Activated CD8-positive, alpha-beta T cell treated with anti-CD3 and anti-CD28 coated beads for 36 hours (primary cell): ENCODE measurements at regions not wholly inside any gene's neighbourhood (a gene's known extent, or its start where the extent isn't known, plus 50 kb on each side); places are given as distances from the start of the nearest gene placed in this dataset.

ENCODE experiments used
- ATAC-seq: fragments of 200-7000 bp; cut with Tn5 transposase; one replicate; pipeline ENCODE4 v1.10.0; 2021; ENCODE audit warnings: mild to moderate bottlenecking, moderate library complexity
- CTCF ChIA-PET: fragments of 350-600 bp; sonication (Branson Sonifier 250); formaldehyde crosslinking; loops from one replicate; lab custom pipeline; 2021; ENCODE audit warnings: antibody characterized with exemption; lab: Charles Lee
- POLR2A ChIA-PET: fragments of 350-600 bp; sonication (Branson Sonifier 250); formaldehyde crosslinking; loops from one replicate; lab custom pipeline; 2021; ENCODE audit warnings: antibody characterized with exemption; lab: Charles Lee
- DNase-seq: peaks from one replicate; pipeline ENCODE4 v3.0.0-alpha.2; 2020
- H3K27ac Mint-ChIP-seq: one replicate; pipeline ENCODE4 v1.8.0; 2021; ENCODE audit warnings: mild to moderate bottlenecking, mixed read lengths
- H3K27me3 Mint-ChIP-seq: one replicate; pipeline ENCODE4 v1.8.0; 2021; ENCODE audit warnings: mixed read lengths
- H3K36me3 Mint-ChIP-seq: one replicate; pipeline ENCODE4 v1.8.0; 2021; ENCODE audit warnings: low read depth, mixed read lengths
- H3K4me1 Mint-ChIP-seq: one replicate; pipeline ENCODE4 v1.8.0; 2021; ENCODE audit warnings: low read depth, mixed read lengths
- H3K4me3 Mint-ChIP-seq: one replicate; pipeline ENCODE4 v1.8.0; 2021; ENCODE audit warnings: mild to moderate bottlenecking, moderate library complexity, mixed read lengths
- H3K9me3 Mint-ChIP-seq: one replicate; pipeline ENCODE4 v1.8.0; 2021; ENCODE audit warnings: mixed read lengths
- CTCF ChIP-seq: fragments of 200-600 bp; IDR thresholded peaks from one replicate; pipeline ENCODE4 v1.8.0; 2022; ENCODE audit warnings: antibody characterized with exemption, mild to moderate bottlenecking
- intact Hi-C: fragments of 100-400 bp; cut with micrococcal nuclease; formaldehyde crosslinking; loops from one replicate; pipeline ENCODE4 v1.10.0; 2022

GRCh38 chr20:63062188-63063140 is 55.7 kb upstream of the BHLHE23 start:
- no peak for ATAC-seq
- H3K4me1 Mint-ChIP-seq, result no peaks in the 10 kb centered on the region
- intact Hi-C loops, result no loop called here
- CTCF ChIA-PET, result interaction anchor here (0.8 kb wide), 1 partner anchor 90 kb away, joined by 3 read pairs; no protein-coding TSS in a partner anchor
- no peak for TF ChIP-seq CTCF
- no peak overlapping the region for H3K27ac Mint-ChIP-seq
- POLR2A ChIA-PET, result no interaction called here
- no peaks in the 10 kb centered on the region for H3K36me3 Mint-ChIP-seq
- no peak for DNase-seq
- H3K27me3 Mint-ChIP-seq, result peaks cover 16% of the 10 kb centered on the region
- H3K4me3 Mint-ChIP-seq, result no peak overlapping the region
- no peaks in the 10 kb centered on the region for H3K9me3 Mint-ChIP-seq

GRCh38 chr20:63061771-63062100 is 55.0 kb upstream of the BHLHE23 start:
- no peaks in the 10 kb centered on the region for H3K4me1 Mint-ChIP-seq
- H3K9me3 Mint-ChIP-seq, result no peaks in the 10 kb centered on the region
- H3K4me3 Mint-ChIP-seq, result no peak overlapping the region
- H3K36me3 Mint-ChIP-seq, result no peaks in the 10 kb centered on the region
- CTCF ChIA-PET, result no interaction called here
- TF ChIP-seq CTCF, result no peak
- no peak overlapping the region for H3K27ac Mint-ChIP-seq
- DNase-seq (no peak), ATAC-seq (no peak)
- peaks cover 11% of the 10 kb centered on the region for H3K27me3 Mint-ChIP-seq
- POLR2A ChIA-PET, result no interaction called here
- intact Hi-C loops, result no loop called here

GRCh38 chr20:63061051-63061770 is 54.4 kb upstream of the BHLHE23 start:
- no peak for TF ChIP-seq CTCF
- Mint-ChIP-seq H3K27ac (no peak overlapping the region), H3K36me3 (no peaks in the 10 kb centered on the region), H3K27me3 (peaks cover 10% of the 10 kb centered on the region), H3K4me1 (no peaks in the 10 kb centered on the region), H3K4me3 (no peak overlapping the region), H3K9me3 (no peaks in the 10 kb centered on the region)
- no peak for ATAC-seq
- CTCF ChIA-PET, result no interaction called here
- DNase-seq, result no peak
- POLR2A ChIA-PET, result no interaction called here
- intact Hi-C loops, result no loop called here

GRCh38 chr20:63060057-63060991 is 53.6 kb upstream of the BHLHE23 start:
- no peak overlapping the region for H3K27ac Mint-ChIP-seq
- POLR2A ChIA-PET, result no interaction called here
- DNase-seq (no peak), ATAC-seq (no peak)
- H3K9me3 Mint-ChIP-seq, result no peaks in the 10 kb centered on the region
- intact Hi-C loops, result no loop called here
- no peak overlapping the region for H3K4me3 Mint-ChIP-seq
- TF ChIP-seq CTCF, result no peak
- CTCF ChIA-PET, result no interaction called here
- H3K27me3 Mint-ChIP-seq, result peaks cover 8% of the 10 kb centered on the region
- no peaks in the 10 kb centered on the region for H3K36me3 Mint-ChIP-seq
- no peaks in the 10 kb centered on the region for H3K4me1 Mint-ChIP-seq
